ENCODE measurements at regions not wholly inside any gene's neighbourhood (a gene's known extent, or its start where the extent isn't known, plus 50 kb on each side); places are given as distances from the start of the nearest gene placed in this dataset.

DNA sequence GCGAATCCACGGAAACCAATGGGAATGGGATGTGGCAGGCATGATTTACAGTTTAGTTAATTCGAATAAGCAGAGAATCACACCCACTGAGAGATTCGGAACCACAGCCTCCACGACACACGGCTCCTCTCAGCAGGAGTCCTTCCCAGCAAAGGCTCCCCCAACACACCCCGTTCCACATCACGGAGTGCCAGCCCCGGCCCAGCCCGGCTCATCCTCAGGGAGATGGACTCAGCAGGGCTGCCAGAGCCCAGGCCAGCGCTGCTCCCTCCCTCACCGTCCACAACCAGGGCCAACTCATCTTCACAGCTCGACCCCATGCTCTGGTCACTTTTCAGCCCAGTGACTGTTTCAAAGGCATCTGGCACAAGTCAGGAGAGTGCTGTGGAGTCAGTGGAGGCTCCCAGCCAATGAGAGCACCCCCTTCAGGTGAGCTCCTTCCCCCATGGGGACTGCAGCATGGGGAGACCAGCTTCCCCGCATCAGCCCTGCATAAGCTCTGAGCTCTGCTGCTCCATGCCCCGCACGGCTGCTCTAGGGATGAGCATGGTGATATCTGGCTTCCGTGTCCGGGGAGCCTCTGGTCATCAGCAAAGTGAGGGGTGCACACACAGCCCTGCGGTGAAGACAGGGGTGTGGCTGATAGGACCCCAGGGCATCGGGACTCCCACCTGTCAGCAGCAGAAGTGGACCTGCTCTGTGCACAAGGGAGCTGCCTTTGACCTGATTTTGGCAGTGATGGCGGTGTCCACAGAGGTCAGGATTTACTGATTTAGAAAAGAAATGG lies 238.8 kb upstream of the SFSWAP start:
- TF ChIP-seq, protein P1, sequence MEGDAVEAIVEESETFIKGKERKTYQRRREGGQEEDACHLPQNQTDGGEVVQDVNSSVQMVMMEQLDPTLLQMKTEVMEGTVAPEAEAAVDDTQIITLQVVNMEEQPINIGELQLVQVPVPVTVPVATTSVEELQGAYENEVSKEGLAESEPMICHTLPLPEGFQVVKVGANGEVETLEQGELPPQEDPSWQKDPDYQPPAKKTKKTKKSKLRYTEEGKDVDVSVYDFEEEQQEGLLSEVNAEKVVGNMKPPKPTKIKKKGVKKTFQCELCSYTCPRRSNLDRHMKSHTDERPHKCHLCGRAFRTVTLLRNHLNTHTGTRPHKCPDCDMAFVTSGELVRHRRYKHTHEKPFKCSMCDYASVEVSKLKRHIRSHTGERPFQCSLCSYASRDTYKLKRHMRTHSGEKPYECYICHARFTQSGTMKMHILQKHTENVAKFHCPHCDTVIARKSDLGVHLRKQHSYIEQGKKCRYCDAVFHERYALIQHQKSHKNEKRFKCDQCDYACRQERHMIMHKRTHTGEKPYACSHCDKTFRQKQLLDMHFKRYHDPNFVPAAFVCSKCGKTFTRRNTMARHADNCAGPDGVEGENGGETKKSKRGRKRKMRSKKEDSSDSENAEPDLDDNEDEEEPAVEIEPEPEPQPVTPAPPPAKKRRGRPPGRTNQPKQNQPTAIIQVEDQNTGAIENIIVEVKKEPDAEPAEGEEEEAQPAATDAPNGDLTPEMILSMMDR (IDR thresholded peaks at IDR 0.05) = no peak
- no peak for TF ChIP-seq POLR2A (IDR thresholded peaks at IDR 0.05)

All from suprapubic skin (tissue), 3 donors.